Body of pancreas (tissue), 4 donors: ENCODE measurements at regions not wholly inside any gene's neighbourhood (a gene's known extent, or its start where the extent isn't known, plus 50 kb on each side); places are given as distances from the start of the nearest gene placed in this dataset.

Experiments used
- ATAC-seq: fragments of 150-250 bp; one replicate; pipeline ENCODE4 v1.9.1; 2016
- DNase-seq, 4 donors: peaks; one replicate each; pipeline ENCODE4 v3.0.0-alpha.2; 2019
- H3K27ac ChIP-seq, 4 donors: fragments of 200-600 bp; sonication (generic); 1 replicate in 3 of 4; 2 replicates in 1 of 4; pipeline versions ENCODE4 v1.5.1 to v1.6.1; 2016 to 2019; ENCODE audit warnings: mild to moderate bottlenecking in 1 of 4, mixed read lengths in 1 of 4, moderate library complexity in 1 of 4
- H3K27me3 ChIP-seq, 2 donors: fragments of 200-600 bp; sonication (generic); one replicate each; pipeline ENCODE4 v1.6.0; 2016; ENCODE audit warnings: mild to moderate bottlenecking in 1 of 2
- H3K36me3 ChIP-seq, 2 donors: fragments of 200-600 bp; sonication (generic); replicated peaks in 1 of 2; 2 replicates each; pipeline ENCODE4 v1.5.1; 2016; ENCODE audit warnings: low read depth in 2 of 2; ENCODE audit not compliant: insufficient read depth in 1 of 2
- H3K4me1 ChIP-seq: fragments of 200-600 bp; sonication (generic); one replicate; pipeline ENCODE4 v1.6.0; 2016
- H3K4me3 ChIP-seq, 2 donors: fragments of 200-600 bp; sonication (generic); 1 replicate in 1 of 2; 2 replicates in 1 of 2; pipeline ENCODE4 v1.5.1; 2016 to 2019
- H3K9me3 ChIP-seq, 3 donors: fragments of 200-600 bp; sonication (generic); 1 replicate in 2 of 3; 2 replicates in 1 of 3; pipeline ENCODE4 v1.5.1; 2016
- CTCF ChIP-seq, 7 experiments: fragments of 450-650 bp in 4 of 7; fragments of 200-600 bp in 3 of 7; sonication (generic) in 3 of 7; IDR thresholded peaks; one replicate each; pipeline ENCODE4 v1.5.1; 2016 to 2019; ENCODE audit warnings: antibody characterized with exemption in 7 of 7
- POLR2A ChIP-seq, 3 donors: fragments of 450-650 bp; IDR thresholded peaks; one replicate each; pipeline ENCODE4 v1.6.1; 2016; ENCODE audit warnings: antibody characterized with exemption in 3 of 3, mild to moderate bottlenecking in 2 of 3
- WGBS, 2 donors: methylation state at CpG; one replicate each; pipeline ENCODE4 v1.1.5; 2017; 5-methylcytosine and 5-hydroxymethylcytosine counted together
- intact Hi-C: fragments of 100-400 bp; cut with DNase I; formaldehyde crosslinking; loops from one replicate; pipeline ENCODE4 v1.15.1; 2023

- ATAC-seq (no peak), DNase-seq (no peak)
- no peaks in the 10 kb centered on the region for H3K27me3 ChIP-seq
- no peak overlapping the region for H3K4me3 ChIP-seq
- WGBS, 2 donors, result 17 to 29% methylated on average over 2 of the region's 2 CpGs
- no peaks in the 10 kb centered on the region for H3K4me1 ChIP-seq
- TF ChIP-seq POLR2A (IDR thresholded peaks at IDR 0.05) (no peak), CTCF (IDR thresholded peaks at IDR 0.05) (no peak)
- no peaks in the 10 kb centered on the region for H3K36me3 ChIP-seq
- H3K27ac ChIP-seq, result no peak overlapping the region
- intact Hi-C loops, result no loop called here
- no peaks in the 10 kb centered on the region for H3K9me3 ChIP-seq
These were observed 541.6 kb downstream of the TFAP2B start for GRCh38 chr6:51360287-51360686.

GRCh38 chr6:51365566-51365965, 546.9 kb downstream of the TFAP2B start:
- TF ChIP-seq CTCF (IDR thresholded peaks at IDR 0.05) (no peak), POLR2A (IDR thresholded peaks at IDR 0.05) (no peak)
- no peak for ATAC-seq

DNA sequence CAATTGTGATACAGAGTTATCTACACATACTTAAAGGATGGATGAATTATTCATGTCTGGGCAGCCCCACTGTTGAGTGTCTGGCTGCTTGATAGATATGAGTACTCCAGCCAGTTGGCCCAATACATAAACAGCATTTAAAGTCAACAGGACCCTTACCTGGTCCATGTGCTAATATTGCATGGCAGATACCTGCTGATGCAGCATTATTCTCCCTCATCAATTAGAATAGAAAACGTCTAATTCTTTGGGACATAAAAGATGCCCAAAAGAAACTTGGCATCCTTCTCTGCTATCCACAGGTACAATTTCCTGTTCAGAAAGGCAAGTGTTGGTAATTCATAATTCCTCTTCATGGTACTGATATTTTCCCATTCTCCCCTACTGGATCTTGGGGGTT, 550.8 kb downstream of the TFAP2B start:
- H3K36me3 ChIP-seq, result no peaks in the 10 kb centered on the region
- no peaks in the 10 kb centered on the region for H3K27me3 ChIP-seq
- no peaks in the 10 kb centered on the region for H3K9me3 ChIP-seq
- intact Hi-C loops, result no loop called here
- no peaks in the 10 kb centered on the region for H3K4me1 ChIP-seq
- ATAC-seq, result no peak
- TF ChIP-seq POLR2A (IDR thresholded peaks at IDR 0.05) (no peak), CTCF (IDR thresholded peaks at IDR 0.05) (no peak)
- no peak overlapping the region for H3K27ac ChIP-seq
- 39 to 45% methylated on average over 1 of the region's 1 CpG for WGBS, 2 donors
- DNase-seq, result no peak
- H3K4me3 ChIP-seq, result no peak overlapping the region

More at GRCh38 chr6:51365566-51365965, 546.9 kb downstream of the TFAP2B start:
- H3K4me3 ChIP-seq, result no peak overlapping the region
- no peak overlapping the region for H3K27ac ChIP-seq
- no peak for DNase-seq
- no peaks in the 10 kb centered on the region for H3K4me1 ChIP-seq
- H3K36me3 ChIP-seq, result no peaks in the 10 kb centered on the region
- intact Hi-C loops, result no loop called here
- no peaks in the 10 kb centered on the region for H3K9me3 ChIP-seq
- H3K27me3 ChIP-seq, result no peaks in the 10 kb centered on the region

DNA sequence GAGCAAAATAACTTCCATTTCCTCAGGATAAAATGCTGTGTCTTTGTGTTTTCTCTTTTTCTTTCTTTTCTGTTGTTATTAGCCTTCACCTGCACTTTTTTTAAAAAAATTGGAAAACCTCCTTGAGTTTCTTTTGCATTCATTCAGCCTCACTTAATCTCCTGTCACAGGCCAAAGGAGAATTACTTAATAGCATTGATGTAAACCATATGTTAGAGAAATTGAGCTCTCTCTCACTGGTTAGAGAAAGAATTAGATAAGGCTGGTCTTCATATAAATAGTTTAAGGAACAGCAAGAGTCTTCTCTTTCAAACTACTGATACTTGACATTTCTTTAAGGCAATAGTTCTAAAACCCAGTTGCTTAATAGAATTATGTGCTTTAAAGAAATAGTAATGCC, 564.2 kb downstream of the TFAP2B start:
- no peaks in the 10 kb centered on the region for H3K36me3 ChIP-seq
- ATAC-seq (no peak), DNase-seq (no peak)
- no peaks in the 10 kb centered on the region for H3K27me3 ChIP-seq
- no peaks in the 10 kb centered on the region for H3K4me1 ChIP-seq
- TF ChIP-seq CTCF (IDR thresholded peaks at IDR 0.05) (no peak), POLR2A (IDR thresholded peaks at IDR 0.05) (no peak)
- intact Hi-C loops, result no loop called here
- no peak overlapping the region for H3K4me3 ChIP-seq
- no peaks in the 10 kb centered on the region for H3K9me3 ChIP-seq
- H3K27ac ChIP-seq, result no peak overlapping the region

DNA sequence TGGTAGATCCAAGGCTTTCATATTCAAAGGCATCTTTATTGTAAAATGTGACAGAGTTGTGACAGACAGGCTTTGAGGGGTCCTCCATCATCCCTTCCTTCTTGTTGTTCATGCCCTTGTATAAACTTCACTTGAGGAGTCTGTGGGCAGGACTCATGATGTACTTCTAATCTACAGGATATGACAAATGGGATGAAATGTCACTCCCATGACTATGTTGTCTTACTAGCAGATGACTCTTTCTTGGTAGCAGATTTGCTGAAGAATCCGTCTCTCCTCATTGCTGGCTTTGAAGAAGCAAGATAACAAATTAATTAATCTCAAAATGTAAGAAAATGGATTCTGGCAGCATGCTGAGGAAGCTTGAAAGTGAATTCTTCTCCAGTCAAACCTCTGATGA, 566.1 kb downstream of the TFAP2B start:
- 22 to 38% methylated on average over 1 of the region's 1 CpG for WGBS, 2 donors
- H3K4me1 ChIP-seq, result no peaks in the 10 kb centered on the region

More for the DNA sequence above, 566.1 kb downstream of the TFAP2B start:
- Histone ChIP-seq H3K36me3 (no peaks in the 10 kb centered on the region), H3K27me3 (no peaks in the 10 kb centered on the region), H3K27ac (no peak overlapping the region), H3K4me3 (no peak overlapping the region), H3K9me3 (no peaks in the 10 kb centered on the region)
- TF ChIP-seq CTCF (IDR thresholded peaks at IDR 0.05) (no peak), POLR2A (IDR thresholded peaks at IDR 0.05) (no peak)
- intact Hi-C loops, result no loop called here
- DNase-seq (no peak), ATAC-seq (no peak)
